CD4-positive, alpha-beta T cell treated with Interleukin-6 for 4 hours (primary cell): ENCODE measurements at regions not wholly inside any gene's neighbourhood (a gene's known extent, or its start where the extent isn't known, plus 50 kb on each side); places are given as distances from the start of the nearest gene placed in this dataset.

Experiments used
- DNase-seq: peaks from one replicate; pipeline ENCODE4 v3.0.0-alpha.2; 2020; ENCODE audit warnings: mixed read lengths

DNA sequence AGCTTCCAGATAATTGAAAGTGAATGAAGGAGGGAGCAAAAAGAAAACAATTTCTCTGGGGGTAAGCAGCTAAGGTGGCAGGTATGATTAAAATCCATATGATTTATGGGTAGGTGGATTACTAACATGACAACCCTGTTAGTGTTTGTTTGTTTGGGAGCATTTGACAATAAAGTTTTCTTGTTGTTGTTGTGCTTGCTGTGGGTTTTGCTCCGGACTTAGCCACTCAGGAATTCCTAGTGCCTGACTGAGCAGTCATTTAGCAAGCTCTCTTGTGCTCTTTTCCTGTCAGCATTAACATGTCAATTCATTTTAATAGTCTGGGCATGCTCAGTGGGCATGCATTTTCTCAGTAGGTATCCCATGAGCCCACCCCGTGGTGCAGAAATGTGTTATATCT, 674.8 kb upstream of the ZEB2 start:
- no peak for DNase-seq

DNA sequence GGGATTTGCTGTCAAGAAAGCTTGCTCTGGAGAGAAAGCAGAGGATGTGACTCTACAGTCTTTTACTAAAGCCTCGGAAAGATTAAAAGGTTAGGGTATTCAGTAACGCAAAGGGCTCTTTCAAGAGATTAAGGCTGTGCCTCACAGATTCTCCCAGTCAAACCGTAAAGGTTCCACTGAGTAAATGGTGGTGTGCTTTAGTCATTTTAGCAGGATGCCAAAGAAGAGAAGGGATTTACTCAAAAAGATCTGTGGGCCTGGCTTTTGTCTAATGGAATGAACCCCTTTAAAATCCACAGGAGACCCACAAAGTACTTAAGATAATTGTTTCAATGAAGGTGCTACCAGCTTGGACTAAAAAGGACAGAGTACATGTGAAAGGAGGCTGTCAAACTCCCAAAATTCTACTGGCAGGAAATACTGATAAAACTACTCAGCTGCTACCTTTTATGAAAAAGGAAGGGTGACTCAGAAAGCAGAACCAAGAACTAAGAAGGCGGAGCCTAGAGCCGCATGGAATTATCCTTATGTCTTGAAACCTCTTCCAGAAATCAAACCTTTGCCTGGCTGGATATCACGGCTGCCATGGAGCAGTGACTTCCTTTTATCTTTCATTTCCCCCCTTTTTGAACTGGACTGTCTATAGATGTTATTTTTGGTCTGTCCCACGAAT, 670.2 kb upstream of the ZEB2 start:
- DNase-seq: no peak

GRCh38 chr2:145186303-145186702, 666.4 kb upstream of the ZEB2 start:
- DNase-seq: no peak

- no peak for DNase-seq
Measured at GRCh38 chr2:145185696-145186095, 665.8 kb upstream of the ZEB2 start.

GRCh38 chr2:145184741-145185651, 665.1 kb upstream of the ZEB2 start:
- no peak for DNase-seq

DNA sequence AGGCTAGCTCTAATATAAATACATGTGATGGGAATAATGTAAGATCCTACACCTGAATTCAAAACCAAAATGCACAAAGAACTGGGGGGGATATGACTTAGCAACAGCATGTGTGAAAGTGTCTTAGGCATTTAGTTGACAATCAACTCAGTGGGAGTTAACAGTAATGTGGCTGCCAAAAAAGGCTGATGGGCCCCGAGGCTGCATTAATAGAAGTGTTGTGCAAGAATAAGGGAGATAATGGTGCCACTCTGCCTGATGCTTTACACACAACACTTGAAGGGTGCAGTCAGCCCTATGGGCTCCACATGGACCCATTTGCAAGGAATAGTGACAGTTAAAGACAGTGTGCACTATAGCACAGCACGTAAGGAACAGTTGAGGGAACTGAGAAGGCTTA, 649.4 kb upstream of the ZEB2 start:
- DNase-seq: no peak

- DNase-seq: no peak
Measured at GRCh38 chr2:145168091-145168490, 648.2 kb upstream of the ZEB2 start.

- DNase-seq: no peak
Measured at GRCh38 chr2:145166731-145167302, 646.9 kb upstream of the ZEB2 start.

GRCh38 chr2:145161656-145162055, 641.7 kb upstream of the ZEB2 start:
- no peak for DNase-seq

GRCh38 chr2:145160855-145161254, 640.9 kb upstream of the ZEB2 start:
- DNase-seq: no peak

- no peak for DNase-seq
Measured at GRCh38 chr2:145159676-145160075, 639.8 kb upstream of the ZEB2 start.

- DNase-seq: no peak
Measured at GRCh38 chr2:145157741-145158591, 638.0 kb upstream of the ZEB2 start.

DNA sequence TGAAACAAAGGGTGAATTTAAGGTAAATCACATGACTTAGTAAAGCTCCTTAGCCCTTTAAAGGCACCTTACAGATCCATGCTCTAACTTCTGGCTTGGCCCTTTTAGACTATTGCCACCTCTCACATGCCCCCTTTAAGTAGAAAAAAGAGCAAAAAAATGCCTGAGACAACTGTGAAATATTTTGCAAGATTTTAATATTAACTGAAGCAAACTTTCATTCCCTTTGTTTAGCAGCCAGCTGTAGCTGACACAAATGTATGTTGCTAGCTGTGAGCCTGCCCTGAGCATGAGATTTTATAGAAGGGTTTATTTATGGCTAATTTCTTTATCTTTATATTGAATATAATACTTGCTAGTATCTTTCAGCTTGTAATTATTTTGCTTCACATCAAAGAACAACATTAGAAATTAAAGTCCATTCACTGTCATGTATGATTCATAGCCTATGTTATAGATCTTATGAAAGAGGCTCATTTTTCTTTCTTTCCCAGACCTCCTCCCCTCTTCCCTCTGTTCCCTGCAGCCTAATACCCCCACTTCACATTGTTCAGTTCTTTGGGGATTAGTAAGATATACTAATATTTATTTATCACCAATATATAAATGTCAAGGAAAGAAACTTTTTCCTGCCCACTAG, 637.2 kb upstream of the ZEB2 start:
- DNase-seq: no peak

- DNase-seq: no peak
Measured at GRCh38 chr2:145156199-145156598, 636.3 kb upstream of the ZEB2 start.

DNA sequence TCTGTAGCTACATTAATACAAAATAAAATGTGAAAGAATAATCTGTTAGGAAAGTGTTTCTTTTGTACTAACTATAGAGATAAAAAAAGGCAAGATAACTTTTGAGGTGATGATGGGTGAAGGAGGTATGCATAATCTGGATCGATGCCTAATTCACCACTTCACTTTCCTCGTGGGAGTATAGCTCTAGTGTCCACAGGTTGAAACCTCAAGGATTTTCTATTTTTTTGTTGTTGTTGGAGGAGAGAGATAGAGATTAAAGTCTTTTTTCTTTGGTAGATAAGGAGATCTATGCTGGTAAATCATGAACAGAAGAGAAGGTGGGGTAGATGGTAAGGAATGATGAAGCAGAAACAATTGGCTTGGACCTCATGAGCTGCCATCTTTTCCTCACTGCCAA, 635.3 kb upstream of the ZEB2 start:
- no peak for DNase-seq

- no peak for DNase-seq
Measured at GRCh38 chr2:145154731-145155130, 634.8 kb upstream of the ZEB2 start.

GRCh38 chr2:145146691-145147090, 626.8 kb upstream of the ZEB2 start:
- no peak for DNase-seq

DNA sequence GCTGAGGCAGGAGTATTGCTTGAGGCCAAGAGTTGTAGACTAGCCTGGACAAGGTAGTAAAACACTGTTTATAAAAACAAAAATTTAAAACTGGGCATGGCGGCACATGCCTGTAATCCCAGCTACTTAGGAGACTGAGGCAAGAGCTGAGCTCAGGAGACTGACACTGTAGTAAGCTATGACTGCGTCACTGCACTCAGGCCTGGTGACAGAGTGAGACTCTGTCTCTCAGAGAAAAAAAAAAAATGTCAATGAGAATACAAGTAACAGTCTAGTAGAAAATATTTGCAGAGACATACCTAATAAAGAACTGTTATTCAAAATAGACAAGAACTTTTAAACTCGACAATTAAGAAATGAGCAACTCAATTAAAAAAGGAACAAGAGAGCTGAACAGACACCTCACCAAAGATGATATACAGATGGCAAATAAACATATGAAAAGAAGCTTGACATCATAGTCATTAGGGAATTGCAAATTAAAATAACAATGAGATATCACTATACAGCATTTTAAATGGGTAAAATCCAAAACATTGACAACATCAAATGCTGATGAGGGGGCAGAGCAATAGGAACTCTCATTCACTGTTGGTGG, 624.3 kb upstream of the ZEB2 start:
- DNase-seq: no peak

DNA sequence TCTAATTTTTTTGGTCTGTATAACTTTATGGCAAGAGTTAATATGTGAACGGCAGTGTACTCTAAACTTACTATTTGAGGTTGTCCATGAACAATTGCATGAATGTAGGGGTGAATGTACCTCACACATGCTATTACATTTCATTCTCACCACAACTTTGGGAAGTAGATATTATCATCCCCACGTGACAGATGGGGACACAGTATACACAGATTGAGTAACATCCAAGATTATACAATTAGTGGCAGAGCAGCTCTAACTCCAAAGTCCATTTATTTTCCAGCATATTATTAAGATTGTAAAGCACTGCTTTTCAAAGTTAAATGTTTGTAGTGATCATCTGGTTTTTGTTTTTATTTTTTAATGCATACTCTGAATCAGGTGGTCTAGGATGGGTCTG, 622.1 kb upstream of the ZEB2 start:
- no peak for DNase-seq

GRCh38 chr2:145140658-145141057, 620.7 kb upstream of the ZEB2 start:
- DNase-seq: no peak

GRCh38 chr2:145138626-145139025, 618.7 kb upstream of the ZEB2 start:
- DNase-seq: no peak

GRCh38 chr2:145137901-145138300, 618.0 kb upstream of the ZEB2 start:
- no peak for DNase-seq
